Fibroblast of lung (primary cell): ENCODE measurements at regions not wholly inside any gene's neighbourhood (a gene's known extent, or its start where the extent isn't known, plus 50 kb on each side); places are given as distances from the start of the nearest gene placed in this dataset.
A peak's percentile ranks its signal among the peaks of the same experiment; 100 is the strongest.
"Not testable (repeated sequence)": the region's sequence is repeated elsewhere in the genome, so short reads cannot be mapped to it uniquely, and the experiment has no call there.

Experiments used
- DNase-seq, 2 donors: peaks; one replicate each; pipeline versions ENCODE4 v3.0.0 to v3.0.0-alpha.2; 2010; ENCODE audit warnings: low read depth in 2 of 2
- H2AFZ ChIP-seq: 2 replicates; pipeline ENCODE4 v1.5.1; 2012; ENCODE audit warnings: low read length, control low read depth, inconsistent platforms
- H3K27ac ChIP-seq: 2 replicates; pipeline ENCODE4 v1.5.1; 2011; ENCODE audit warnings: low read length, control low read depth; ENCODE audit not compliant: insufficient read depth
- H3K27me3 ChIP-seq: 2 replicates; pipeline ENCODE4 v1.5.1; 2011; ENCODE audit warnings: mild to moderate bottlenecking, low read length; ENCODE audit not compliant: control insufficient read depth, insufficient read depth
- H3K36me3 ChIP-seq: 2 replicates; pipeline ENCODE4 v1.5.1; 2011; ENCODE audit warnings: low read length; ENCODE audit not compliant: control insufficient read depth, insufficient read depth
- H3K4me1 ChIP-seq: 2 replicates; pipeline ENCODE4 v1.5.1; 2011; ENCODE audit warnings: low read length; ENCODE audit not compliant: control insufficient read depth, insufficient read depth; ENCODE audit errors: extremely low read depth
- H3K4me2 ChIP-seq: 2 replicates; pipeline ENCODE4 v1.5.1; 2011; ENCODE audit warnings: low read length, control low read depth; ENCODE audit not compliant: insufficient read depth; ENCODE audit errors: extremely low read depth
- H3K4me3 ChIP-seq, 4 experiments: fragments of 200-600 bp in 1 of 4; sonication (generic) in 1 of 4; replicated peaks in 1 of 4; 2 replicates each; pipeline ENCODE4 v1.5.1; 2011 to 2016; ENCODE audit warnings: low read length in 4 of 4, low read depth in 3 of 4, mild to moderate bottlenecking in 3 of 4, control low read depth in 2 of 4, inconsistent platforms in 1 of 4, mixed read lengths in 1 of 4; ENCODE audit not compliant: insufficient read depth in 1 of 4; ENCODE audit errors: control extremely low read depth in 1 of 4
- H3K79me2 ChIP-seq: 2 replicates; pipeline ENCODE4 v1.5.1; 2012; ENCODE audit warnings: mild to moderate bottlenecking, low read length, inconsistent platforms; ENCODE audit not compliant: control insufficient read depth, insufficient read depth
- H3K9ac ChIP-seq: 2 replicates; pipeline ENCODE4 v1.5.1; 2011; ENCODE audit warnings: mild to moderate bottlenecking, low read length, control low read depth; ENCODE audit not compliant: insufficient read depth
- H3K9me3 ChIP-seq: 2 replicates; pipeline ENCODE4 v1.5.1; 2012; ENCODE audit warnings: low read depth, low read length; ENCODE audit not compliant: control insufficient read depth, insufficient read depth
- H4K20me1 ChIP-seq: 2 replicates; pipeline ENCODE4 v1.5.1; 2011; ENCODE audit warnings: low read length; ENCODE audit not compliant: control insufficient read depth, insufficient read depth; ENCODE audit errors: extremely low read depth
- CTCF ChIP-seq, 2 donors: IDR thresholded peaks in 1 of 2; conservative IDR thresholded peaks in 1 of 2; 1 replicate in 1 of 2; 2 replicates in 1 of 2; pipeline ENCODE4 v1.5.1; 2011 to 2012; ENCODE audit warnings: low read length in 2 of 2, control low read depth in 1 of 2, inconsistent platforms in 1 of 2, low read depth in 1 of 2, mild to moderate bottlenecking in 1 of 2
- EZH2 ChIP-seq: IDR thresholded peaks from 2 replicates; pipeline ENCODE4 v1.5.1; 2012; ENCODE audit warnings: low read length, control low read depth, mild to moderate bottlenecking; ENCODE audit errors: missing control alignments

GRCh38 chr3:65126527-65127410 is 439.0 kb upstream of the ADAMTS9 start:
- H2AFZ ChIP-seq, result no peak overlapping the region
- DNase-seq, result peak; percentile 87 to 94

GRCh38 chr3:65120156-65120555 is 432.4 kb upstream of the ADAMTS9 start:
- DNase-seq, H3K27me3 ChIP-seq, H3K9me3 ChIP-seq, H3K4me2 ChIP-seq, H3K27ac ChIP-seq, H3K79me2 ChIP-seq, H3K36me3 ChIP-seq, H3K9ac ChIP-seq, H3K4me1 ChIP-seq, H4K20me1 ChIP-seq, H3K4me3 ChIP-seq, H2AFZ ChIP-seq: not testable (repeated sequence)

More at GRCh38 chr3:65126527-65127410, 439.0 kb upstream of the ADAMTS9 start:
- Histone ChIP-seq H3K9ac (no peak overlapping the region), H3K4me2 (no peak overlapping the region), H3K27me3 (no peaks in the 10 kb centered on the region), H3K4me1 (no peaks in the 10 kb centered on the region), H3K36me3 (no peaks in the 10 kb centered on the region), H3K79me2 (no peaks in the 10 kb centered on the region), H4K20me1 (no peaks in the 10 kb centered on the region), H3K4me3 (no peak overlapping the region), H3K27ac (no peak overlapping the region), H3K9me3 (no peaks in the 10 kb centered on the region)
- no peak for TF ChIP-seq CTCF (conservative IDR thresholded peaks at IDR 0.05 in 1 of 2, IDR thresholded peaks at IDR 0.05 in 1 of 2; ENCODE audit: low read depth in 1 of 2, low read length in 2 of 2)

GRCh38 chr3:65118912-65119499 is 431.2 kb upstream of the ADAMTS9 start:
- Histone ChIP-seq H4K20me1 (no peaks in the 10 kb centered on the region), H3K79me2 (no peaks in the 10 kb centered on the region), H2AFZ (no peak overlapping the region), H3K9ac (no peak overlapping the region), H3K36me3 (no peaks in the 10 kb centered on the region), H3K4me3 (no peak overlapping the region), H3K27ac (no peak overlapping the region), H3K4me1 (no peaks in the 10 kb centered on the region), H3K27me3 (no peaks in the 10 kb centered on the region), H3K9me3 (no peaks in the 10 kb centered on the region), H3K4me2 (no peak overlapping the region)
- DNase-seq, result no peak
- TF ChIP-seq CTCF (conservative IDR thresholded peaks at IDR 0.05 in 1 of 2, IDR thresholded peaks at IDR 0.05 in 1 of 2; ENCODE audit: low read depth in 1 of 2, low read length in 2 of 2) (no peak), EZH2 (no peak)
